ENCODE measurements at regions not wholly inside any gene's neighbourhood (a gene's known extent, or its start where the extent isn't known, plus 50 kb on each side); places are given as distances from the start of the nearest gene placed in this dataset.

DNA sequence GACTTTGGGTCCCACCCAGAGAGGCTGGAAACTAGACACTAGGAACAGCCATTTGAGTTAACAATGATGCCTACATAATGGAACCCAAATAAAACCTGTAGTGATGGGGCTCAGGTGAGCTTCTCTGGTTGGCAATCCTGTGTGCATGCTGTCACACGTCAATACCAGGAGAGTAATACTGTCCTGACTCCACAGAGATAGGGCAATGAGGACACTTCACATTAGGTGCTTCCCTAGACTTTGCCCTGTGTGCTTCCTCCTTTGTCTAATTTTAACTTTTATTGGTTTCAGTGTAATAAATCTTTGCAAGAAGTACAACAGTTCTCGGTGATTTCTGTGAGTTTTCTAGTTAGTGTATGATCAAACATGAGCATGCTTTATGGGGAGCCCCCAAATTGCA lies 281.8 kb upstream of the ARRDC4 start:
- TF ChIP-seq ZNF274 (IDR thresholded peaks at IDR 0.05; ENCODE audit: low read depth, low read length) (no peak), SUZ12 (IDR thresholded peaks at IDR 0.05; ENCODE audit: extremely low read depth, insufficient read depth, insufficient read length) (no peak), YY1 (IDR thresholded peaks at IDR 0.05; ENCODE audit: insufficient read depth, insufficient read length) (no peak)
